Body of pancreas (tissue), 4 donors: ENCODE measurements at regions not wholly inside any gene's neighbourhood (a gene's known extent, or its start where the extent isn't known, plus 50 kb on each side); places are given as distances from the start of the nearest gene placed in this dataset.

Source experiments
- ATAC-seq: fragments of 150-250 bp; one replicate; pipeline ENCODE4 v1.9.1; 2016
- DNase-seq, 4 donors: peaks; one replicate each; pipeline ENCODE4 v3.0.0-alpha.2; 2019
- H3K27ac ChIP-seq, 4 donors: fragments of 200-600 bp; sonication (generic); 1 replicate in 3 of 4; 2 replicates in 1 of 4; pipeline versions ENCODE4 v1.5.1 to v1.6.1; 2016 to 2019; ENCODE audit warnings: mild to moderate bottlenecking in 1 of 4, mixed read lengths in 1 of 4, moderate library complexity in 1 of 4
- H3K27me3 ChIP-seq, 2 donors: fragments of 200-600 bp; sonication (generic); one replicate each; pipeline ENCODE4 v1.6.0; 2016; ENCODE audit warnings: mild to moderate bottlenecking in 1 of 2
- H3K36me3 ChIP-seq, 2 donors: fragments of 200-600 bp; sonication (generic); replicated peaks in 1 of 2; 2 replicates each; pipeline ENCODE4 v1.5.1; 2016; ENCODE audit warnings: low read depth in 2 of 2; ENCODE audit not compliant: insufficient read depth in 1 of 2
- H3K4me1 ChIP-seq: fragments of 200-600 bp; sonication (generic); one replicate; pipeline ENCODE4 v1.6.0; 2016
- H3K4me3 ChIP-seq, 2 donors: fragments of 200-600 bp; sonication (generic); 1 replicate in 1 of 2; 2 replicates in 1 of 2; pipeline ENCODE4 v1.5.1; 2016 to 2019
- H3K9me3 ChIP-seq, 3 donors: fragments of 200-600 bp; sonication (generic); 1 replicate in 2 of 3; 2 replicates in 1 of 3; pipeline ENCODE4 v1.5.1; 2016
- CTCF ChIP-seq, 7 experiments: fragments of 450-650 bp in 4 of 7; fragments of 200-600 bp in 3 of 7; sonication (generic) in 3 of 7; IDR thresholded peaks; one replicate each; pipeline ENCODE4 v1.5.1; 2016 to 2019; ENCODE audit warnings: antibody characterized with exemption in 7 of 7
- POLR2A ChIP-seq, 3 donors: fragments of 450-650 bp; IDR thresholded peaks; one replicate each; pipeline ENCODE4 v1.6.1; 2016; ENCODE audit warnings: antibody characterized with exemption in 3 of 3, mild to moderate bottlenecking in 2 of 3
- WGBS, 2 donors: methylation state at CpG; one replicate each; pipeline ENCODE4 v1.1.5; 2017; 5-methylcytosine and 5-hydroxymethylcytosine counted together
- intact Hi-C: fragments of 100-400 bp; cut with DNase I; formaldehyde crosslinking; loops from one replicate; pipeline ENCODE4 v1.15.1; 2023

GRCh38 chr13:74929436-74929835 lies 552.5 kb downstream of the TBC1D4 start:
- no peak for DNase-seq
- H3K9me3 ChIP-seq = no peaks in the 10 kb centered on the region
- no peaks in the 10 kb centered on the region for H3K27me3 ChIP-seq
- no peaks in the 10 kb centered on the region for H3K36me3 ChIP-seq
- intact Hi-C loops = no loop called here
- H3K4me3 ChIP-seq = no peak overlapping the region
- no peak for ATAC-seq
- TF ChIP-seq CTCF (IDR thresholded peaks at IDR 0.05) (no peak), POLR2A (IDR thresholded peaks at IDR 0.05) (no peak)
- WGBS, 2 donors = 44 to 45% methylated on average over 2 of the region's 2 CpGs
- no peaks in the 10 kb centered on the region for H3K4me1 ChIP-seq
- no peak overlapping the region for H3K27ac ChIP-seq

- Histone ChIP-seq H3K27me3 (no peaks in the 10 kb centered on the region), H3K36me3 (no peaks in the 10 kb centered on the region), H3K4me3 (no peak overlapping the region), H3K27ac (no peak overlapping the region), H3K4me1 (no peaks in the 10 kb centered on the region), H3K9me3 (peaks cover 0 to 4% (median 0%) of the 10 kb centered on the region in 3 donors)
- 34 to 40% methylated on average over 1 of the region's 1 CpG for WGBS, 2 donors
- TF ChIP-seq CTCF (IDR thresholded peaks at IDR 0.05) (no peak), POLR2A (IDR thresholded peaks at IDR 0.05) (no peak)
- intact Hi-C loops = no loop called here
- no peak for ATAC-seq
- no peak for DNase-seq
Measured at GRCh38 chr13:74927823-74928222, 554.1 kb downstream of the TBC1D4 start.

DNA sequence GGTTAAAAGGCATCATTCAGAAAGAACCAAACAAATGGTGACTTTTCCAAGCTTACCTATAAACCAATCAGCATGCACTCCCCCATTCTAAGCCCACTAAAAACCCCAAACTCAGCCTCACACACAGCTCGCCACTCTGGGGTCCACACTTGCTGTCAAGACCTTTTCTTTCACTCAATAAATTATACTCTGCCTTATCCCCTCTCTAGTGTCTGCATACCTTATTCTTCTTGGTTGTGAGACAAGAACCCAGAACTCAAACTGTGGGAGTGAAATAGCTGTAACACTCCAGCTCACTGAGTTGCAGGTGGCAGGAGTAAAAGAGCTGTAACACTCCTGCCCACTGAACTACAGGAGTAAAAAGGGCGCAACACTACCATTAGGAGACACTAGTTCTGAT lies 559.0 kb downstream of the TBC1D4 start:
- no peak overlapping the region for H3K27ac ChIP-seq
- no peak for DNase-seq
- no peaks in the 10 kb centered on the region for H3K27me3 ChIP-seq
- H3K4me3 ChIP-seq = no peak overlapping the region
- H3K4me1 ChIP-seq = no peaks in the 10 kb centered on the region
- intact Hi-C loops = no loop called here
- no peak for ATAC-seq
- H3K9me3 ChIP-seq = peaks cover 0 to 5% (median 0%) of the 10 kb centered on the region in 3 donors
- H3K36me3 ChIP-seq = no peaks in the 10 kb centered on the region
- WGBS, 2 donors = 59 to 62% methylated on average over 2 of the region's 2 CpGs
- TF ChIP-seq POLR2A (IDR thresholded peaks at IDR 0.05) = no peak
- TF ChIP-seq CTCF (IDR thresholded peaks at IDR 0.05) = no peak

DNA sequence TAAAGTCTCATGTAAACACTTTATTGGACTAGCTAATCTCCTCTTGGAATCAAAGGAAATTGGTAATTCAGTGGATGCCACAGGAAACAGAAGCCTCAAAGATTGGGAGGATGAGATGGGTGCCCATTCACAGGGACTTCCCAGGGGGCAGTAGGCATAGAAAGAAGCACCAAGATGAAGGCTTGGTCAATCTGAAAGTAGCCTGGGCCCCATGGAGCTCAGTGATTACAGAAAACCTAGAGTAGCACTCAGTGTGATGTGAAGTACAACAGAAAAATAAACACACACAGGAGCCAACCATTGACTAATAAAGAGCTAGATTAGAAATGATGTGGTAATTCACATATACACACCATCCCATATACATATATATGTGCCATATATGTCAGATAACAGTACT lies 560.6 kb downstream of the TBC1D4 start:
- ATAC-seq (no peak), DNase-seq (no peak)
- H3K9me3 ChIP-seq = peaks cover 0 to 5% (median 0%) of the 10 kb centered on the region in 3 donors
- H3K4me3 ChIP-seq = no peak overlapping the region
- no peak for TF ChIP-seq CTCF (IDR thresholded peaks at IDR 0.05)
- TF ChIP-seq POLR2A (IDR thresholded peaks at IDR 0.05) = no peak
- no peak overlapping the region for H3K27ac ChIP-seq
- intact Hi-C loops = no loop called here
- no peaks in the 10 kb centered on the region for H3K27me3 ChIP-seq
- H3K36me3 ChIP-seq = no peaks in the 10 kb centered on the region
- H3K4me1 ChIP-seq = no peaks in the 10 kb centered on the region

GRCh38 chr13:74920920-74921319 lies 561.0 kb downstream of the TBC1D4 start:
- H3K9me3 ChIP-seq = peaks cover 0 to 5% (median 0%) of the 10 kb centered on the region in 3 donors
- no peaks in the 10 kb centered on the region for H3K27me3 ChIP-seq
- WGBS, 2 donors = 46 to 53% methylated on average over 3 of the region's 3 CpGs
- no peak overlapping the region for H3K27ac ChIP-seq
- no peak overlapping the region for H3K4me3 ChIP-seq
- H3K4me1 ChIP-seq = no peaks in the 10 kb centered on the region
- no peaks in the 10 kb centered on the region for H3K36me3 ChIP-seq
- DNase-seq (no peak), ATAC-seq (no peak)
- no peak for TF ChIP-seq POLR2A (IDR thresholded peaks at IDR 0.05)
- TF ChIP-seq CTCF (IDR thresholded peaks at IDR 0.05) = no peak
- intact Hi-C loops = no loop called here
